GM18867 (cell line): ENCODE measurements at regions not wholly inside any gene's neighbourhood (a gene's known extent, or its start where the extent isn't known, plus 50 kb on each side); places are given as distances from the start of the nearest gene placed in this dataset.

Experiments used
- ATAC-seq: cut with Tn5 transposase; IDR thresholded peaks from one replicate; pipeline ENCODE4 v1.9.1; 2021; ENCODE audit warnings: mild to moderate bottlenecking, moderate library complexity; ENCODE audit not compliant: unreplicated experiment

DNA sequence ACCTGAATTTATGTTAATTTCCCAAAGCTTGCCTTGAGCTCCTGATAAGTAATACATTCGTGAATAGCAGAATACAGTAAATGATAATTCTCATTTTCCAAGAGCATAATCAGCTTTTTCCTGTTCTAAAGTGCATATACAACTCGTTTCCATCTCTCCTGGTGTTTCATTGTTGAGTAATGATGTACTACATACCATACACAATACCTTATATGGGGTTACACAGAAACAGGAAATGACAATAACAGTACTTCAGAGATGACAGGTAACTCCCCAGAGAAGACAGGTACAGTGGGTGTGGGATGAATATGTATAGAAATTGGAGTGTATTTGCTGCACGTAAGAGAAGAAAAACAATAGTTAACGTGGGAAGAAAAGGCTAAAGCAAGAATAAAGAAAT is 287.1 kb downstream of the TENT4A start:
- ATAC-seq, result no peak

DNA sequence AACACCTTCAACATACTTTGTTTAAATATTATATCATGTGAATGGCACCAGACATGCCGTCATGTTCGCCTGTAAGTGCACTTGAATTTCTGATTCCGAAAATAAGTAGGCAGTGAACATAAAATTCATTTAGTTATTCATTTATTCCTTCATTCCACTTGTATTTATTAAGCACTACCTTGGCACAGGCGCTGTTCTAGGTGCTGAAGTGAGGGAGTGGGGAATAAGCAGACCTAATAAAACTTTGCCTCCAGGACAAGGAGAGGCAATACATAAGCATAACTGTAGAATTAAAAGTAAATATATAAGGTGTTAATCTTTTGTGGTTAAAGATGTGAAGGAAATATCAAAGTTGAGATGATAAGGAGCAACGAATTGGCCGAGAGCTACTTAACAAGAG is 297.4 kb downstream of the TENT4A start:
- no peak for ATAC-seq

DNA sequence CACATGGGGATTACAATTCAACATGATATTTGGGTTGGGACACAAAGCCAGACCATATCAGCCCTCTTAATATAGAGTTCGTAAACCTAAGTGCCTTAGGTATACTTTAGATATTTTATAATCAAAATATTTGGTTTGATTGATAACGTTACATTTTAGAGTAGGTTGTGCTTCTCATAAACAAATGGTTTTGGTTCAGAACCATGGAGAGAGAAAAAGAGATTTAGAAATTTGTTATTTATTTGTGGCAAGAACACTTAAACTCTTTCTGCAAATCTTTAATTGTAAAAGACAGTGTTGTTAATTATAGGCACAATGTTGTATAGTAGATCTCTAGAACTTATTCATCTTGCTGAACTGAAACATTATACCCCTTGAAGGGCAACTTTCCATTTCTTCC is 298.8 kb downstream of the TENT4A start:
- no peak for ATAC-seq

DNA sequence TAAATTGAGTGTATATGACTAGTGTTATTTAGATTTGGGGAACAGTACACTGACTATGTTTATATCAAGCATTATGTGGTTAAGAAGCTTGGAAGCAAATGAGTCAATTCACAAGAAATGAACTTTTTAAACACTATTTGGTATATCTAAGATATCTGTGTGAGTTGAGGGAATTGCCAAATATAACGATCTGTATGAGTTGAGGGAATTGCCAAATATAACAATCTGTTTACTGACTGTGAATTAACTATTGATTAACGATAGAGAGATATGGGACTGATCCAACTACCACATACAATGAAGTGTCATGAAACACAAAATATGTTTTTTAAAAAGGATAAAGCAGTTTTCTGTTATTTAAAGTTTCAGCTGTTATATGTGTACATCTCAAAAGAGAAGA is 301.4 kb downstream of the TENT4A start:
- ATAC-seq, result no peak

DNA sequence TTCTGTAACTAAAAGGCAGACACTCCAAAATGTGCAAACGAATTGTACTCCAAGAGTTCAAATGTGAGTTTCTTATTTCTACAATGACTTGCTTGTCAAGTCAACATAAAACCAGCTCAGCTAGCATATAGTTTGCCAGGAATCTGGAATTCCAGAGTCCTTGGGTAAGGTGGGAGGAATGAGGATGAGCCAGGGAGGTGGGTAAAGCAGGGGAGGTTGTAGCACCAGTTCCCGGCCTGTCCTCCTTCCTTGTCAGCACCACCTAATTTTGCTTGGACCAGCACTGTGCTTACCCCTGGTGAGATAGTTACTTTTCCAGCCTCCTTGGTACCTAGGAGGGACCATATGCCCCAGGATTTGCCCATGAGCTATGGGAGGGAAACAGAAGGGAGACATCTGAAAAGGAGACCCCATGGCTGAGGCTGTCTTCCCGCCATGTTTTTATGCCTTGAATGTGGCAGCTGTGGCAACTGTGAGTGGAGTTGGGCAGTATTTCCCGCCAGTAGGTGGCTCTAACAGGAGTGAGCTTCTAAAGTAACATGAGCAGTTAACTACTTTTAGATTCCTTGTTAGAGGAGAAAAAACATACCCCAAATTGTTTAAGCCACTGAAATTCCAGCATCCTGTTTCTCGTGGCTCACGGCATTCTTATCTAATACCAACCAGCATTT is 302.5 kb downstream of the TENT4A start:
- ATAC-seq, result no peak

DNA sequence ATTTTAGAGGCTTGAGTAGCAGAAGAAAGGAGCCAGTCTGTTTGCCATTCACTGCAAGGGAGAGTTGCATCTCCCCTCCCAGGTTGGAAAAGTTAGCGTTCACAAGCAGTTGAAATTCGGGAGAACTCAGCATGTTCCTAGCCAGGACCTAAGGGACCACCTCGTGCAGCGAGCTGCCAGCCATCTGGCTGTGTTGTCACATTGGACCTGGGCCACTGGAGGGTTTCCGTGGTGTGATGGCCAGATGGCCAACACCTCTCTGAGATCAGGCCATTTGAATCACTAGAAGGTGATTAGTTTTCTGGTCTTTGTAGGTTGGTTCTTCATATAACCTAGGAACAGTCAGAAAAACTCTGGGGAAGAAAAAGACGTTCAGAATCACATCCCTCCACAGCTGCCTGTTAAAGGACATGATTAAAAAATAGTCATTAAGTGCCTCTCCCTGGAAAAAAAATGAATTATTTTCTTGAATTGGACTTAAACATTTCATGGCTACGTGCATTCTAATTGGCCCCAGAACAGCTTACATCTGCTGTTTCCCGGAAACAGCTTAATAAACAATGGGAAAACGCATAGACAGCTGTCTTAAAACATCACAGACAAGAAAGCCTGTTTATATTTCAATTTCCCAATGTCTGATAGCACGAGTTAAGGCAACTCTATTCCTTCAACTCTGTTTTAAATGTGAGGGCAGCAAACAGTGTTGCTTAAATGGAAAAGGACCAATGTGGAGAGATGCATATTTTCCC is 303.9 kb downstream of the TENT4A start:
- no peak for ATAC-seq

DNA sequence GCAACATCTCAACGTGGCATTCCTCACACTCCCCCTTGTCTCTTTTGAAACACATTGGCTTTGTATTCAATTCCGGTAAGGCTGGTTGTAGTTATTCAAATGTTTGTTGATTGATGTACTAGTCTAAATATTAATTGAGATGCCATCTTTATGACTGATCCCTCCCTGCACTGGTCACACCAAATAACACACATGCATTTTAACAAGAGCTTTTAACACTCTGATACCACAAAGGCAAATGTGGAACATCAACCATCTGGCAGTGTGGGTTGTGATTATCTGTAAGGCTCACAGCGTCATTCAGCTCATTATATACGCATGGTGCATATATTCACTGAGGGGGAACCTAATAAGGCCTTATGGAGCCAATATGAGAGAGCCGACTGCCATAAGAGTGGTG is 305.0 kb downstream of the TENT4A start:
- no peak for ATAC-seq

DNA sequence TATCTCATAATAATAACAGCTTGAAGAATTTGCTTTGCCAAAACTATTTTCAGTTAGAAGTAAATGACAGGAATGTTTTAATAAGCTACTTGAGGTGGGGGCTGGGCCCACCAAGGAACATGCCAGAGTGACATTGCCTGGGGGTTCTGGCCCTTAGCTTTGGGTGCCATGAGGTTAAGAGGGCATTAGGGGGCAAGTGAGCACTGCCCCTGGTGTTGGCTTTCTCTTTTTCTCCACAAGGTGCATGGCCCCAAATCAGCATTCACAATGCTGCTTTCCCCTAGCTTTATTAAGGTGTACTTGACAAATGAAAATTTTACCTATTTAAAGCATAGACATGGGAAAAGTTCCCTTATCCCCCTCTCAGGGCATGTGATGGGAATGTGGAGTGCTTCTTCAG is 305.4 kb downstream of the TENT4A start:
- no peak for ATAC-seq

DNA sequence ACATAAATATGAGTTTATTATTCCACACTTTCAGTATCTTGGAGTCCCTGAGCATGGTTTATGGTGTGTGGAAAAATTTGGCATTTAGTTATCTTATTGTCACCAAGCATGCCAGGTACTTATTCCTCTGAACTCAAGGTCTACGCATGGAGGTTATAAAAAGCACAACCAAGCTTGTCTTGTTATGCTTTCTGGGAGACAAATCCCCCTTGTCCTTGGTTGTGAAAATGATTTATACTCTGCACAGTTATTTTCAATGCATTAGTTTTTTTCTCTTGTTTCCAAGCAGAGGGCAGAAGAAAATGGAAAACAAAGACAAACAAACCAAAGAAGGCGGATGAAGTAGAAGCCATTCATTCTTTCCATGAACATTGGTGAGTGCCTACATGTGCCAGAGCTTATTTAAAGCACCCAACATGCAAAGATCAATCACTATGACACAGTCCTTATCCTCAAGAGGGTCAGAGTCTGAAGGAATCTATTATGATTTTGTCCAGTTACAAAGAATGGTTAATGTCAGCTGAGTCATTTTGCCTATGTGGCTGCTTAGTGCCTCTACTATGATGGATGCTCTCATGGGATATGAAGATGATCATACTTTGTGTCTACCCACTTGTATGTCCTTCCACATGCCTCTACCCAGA is 323.1 kb downstream of the TENT4A start:
- no peak for ATAC-seq

DNA sequence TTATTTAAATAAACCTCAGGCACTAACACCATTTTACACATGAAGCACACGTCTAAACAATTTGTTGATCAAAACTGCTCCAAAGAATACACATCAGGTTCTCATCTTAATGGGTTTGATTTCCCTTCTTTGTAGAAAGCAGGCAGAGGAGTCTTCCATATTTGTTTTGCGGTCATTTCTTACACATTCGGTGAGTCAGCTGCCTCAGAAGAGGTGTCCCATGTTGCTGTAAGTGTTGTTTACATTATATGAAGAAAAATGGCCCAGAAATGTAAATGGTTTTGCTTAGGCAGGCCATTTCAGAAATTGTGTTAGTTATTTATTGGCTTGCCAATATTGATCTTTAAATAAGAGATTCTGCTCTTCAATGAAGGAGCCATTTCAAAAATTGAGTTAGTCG is 325.8 kb downstream of the TENT4A start:
- no peak for ATAC-seq

DNA sequence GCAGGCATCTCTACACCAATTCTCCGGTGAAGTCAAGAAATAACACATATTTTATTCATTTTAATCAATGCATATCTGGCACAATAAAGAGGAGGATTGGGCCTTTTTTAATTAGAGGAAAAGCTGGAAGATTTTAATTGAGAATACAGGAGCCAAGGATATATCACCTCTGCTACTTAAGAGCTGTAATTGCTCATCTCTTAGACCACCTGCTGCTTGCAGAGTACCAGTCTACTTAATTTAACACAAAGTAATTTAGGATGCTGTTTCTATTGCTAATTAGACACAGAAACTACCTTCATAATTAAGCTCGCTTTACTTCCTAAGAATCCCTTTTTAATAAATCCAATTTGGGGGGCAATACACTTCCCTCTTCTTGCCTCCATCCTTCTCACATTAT is 326.9 kb downstream of the TENT4A start:
- no peak for ATAC-seq

DNA sequence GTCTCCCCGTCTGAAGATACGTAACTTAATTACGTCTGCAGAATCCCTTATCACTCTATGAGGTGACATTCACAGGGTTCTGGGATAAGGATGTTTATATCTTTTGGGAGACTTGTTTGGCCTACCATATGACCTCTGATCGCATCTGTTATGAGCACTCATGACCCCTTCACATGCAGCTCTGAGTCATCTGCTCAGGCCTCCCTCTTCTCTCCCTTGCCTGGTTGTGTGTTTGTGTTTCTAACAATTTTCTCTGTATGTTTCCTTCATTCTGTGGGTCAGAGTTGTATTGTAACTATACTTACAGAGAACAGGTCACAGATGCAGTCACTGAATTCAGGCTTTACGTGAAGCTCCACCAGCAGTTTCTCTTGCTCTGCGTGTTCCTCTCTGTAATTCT is 330.6 kb downstream of the TENT4A start:
- no peak for ATAC-seq

DNA sequence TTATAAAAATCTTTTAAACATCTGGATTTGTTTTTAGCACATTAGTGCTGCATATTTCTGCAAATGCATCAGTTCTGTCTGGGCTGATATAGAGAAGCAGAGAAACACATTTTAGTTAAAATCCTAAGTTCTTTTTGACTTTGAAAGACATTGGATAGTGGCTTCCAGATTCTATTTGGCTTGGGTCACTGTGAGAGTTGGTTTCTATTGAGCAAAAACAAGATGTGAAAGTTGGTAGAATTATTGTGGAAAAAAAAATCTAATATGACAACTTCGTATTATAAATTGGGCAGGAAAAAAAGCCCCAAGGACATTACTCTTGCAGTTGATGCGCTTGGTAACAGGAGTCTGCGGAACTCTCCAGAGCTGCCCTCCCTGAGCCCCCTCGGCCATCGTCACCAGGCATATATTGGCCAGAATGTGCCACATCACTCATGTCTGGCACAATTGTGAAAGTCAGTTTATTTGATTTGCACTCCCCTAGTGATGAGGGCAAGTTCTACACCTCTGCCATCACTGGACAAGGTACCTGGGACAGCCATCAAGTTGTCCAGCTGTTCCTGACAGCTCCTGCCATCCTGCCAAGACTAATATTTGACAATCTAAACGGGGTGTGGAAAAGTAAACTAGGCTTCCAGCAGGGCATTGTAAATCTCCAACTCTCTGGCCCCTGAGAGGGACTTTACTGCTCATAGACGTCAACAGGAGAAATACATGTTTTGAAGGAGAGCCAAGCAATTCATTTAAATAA is 334.5 kb downstream of the TENT4A start:
- no peak for ATAC-seq

DNA sequence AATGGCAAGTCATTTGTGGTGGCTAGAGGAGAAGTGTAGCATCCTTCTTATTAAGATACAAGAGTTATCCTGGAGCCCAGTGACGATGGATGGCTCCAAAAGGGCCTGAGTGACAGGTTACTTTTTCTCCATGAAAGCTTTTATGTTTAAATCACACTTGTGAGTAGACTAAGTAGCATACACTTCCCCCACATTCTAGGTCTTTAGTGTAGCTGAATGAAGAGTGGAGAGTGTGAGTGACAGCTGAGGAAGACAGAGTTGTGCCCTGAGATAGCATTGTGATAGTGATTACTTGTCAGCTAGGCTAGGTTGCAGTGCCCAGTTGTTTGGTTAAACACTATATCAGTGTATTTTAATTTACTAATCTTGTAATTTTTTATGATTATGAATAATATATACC is 337.8 kb downstream of the TENT4A start:
- ATAC-seq, result no peak

DNA sequence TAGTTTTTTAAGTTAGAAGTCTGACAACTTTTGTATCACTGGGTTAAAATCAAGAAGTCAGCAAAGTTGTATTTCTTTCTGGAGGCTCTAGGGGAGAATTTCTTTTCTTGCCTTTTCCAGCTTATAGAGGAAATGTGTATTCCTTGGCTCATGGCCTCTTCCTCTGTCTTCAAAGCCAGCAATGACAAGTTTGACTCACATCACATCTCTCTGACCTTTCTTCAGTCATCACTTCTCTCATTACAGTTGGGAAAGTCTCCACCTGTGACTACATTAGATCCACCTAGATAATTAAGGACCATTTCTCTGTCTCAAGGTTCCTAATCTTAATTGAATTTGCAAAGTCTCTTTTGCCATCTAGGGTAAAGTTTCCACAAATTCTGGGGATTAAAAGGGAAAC is 339.9 kb downstream of the TENT4A start:
- no peak for ATAC-seq

DNA sequence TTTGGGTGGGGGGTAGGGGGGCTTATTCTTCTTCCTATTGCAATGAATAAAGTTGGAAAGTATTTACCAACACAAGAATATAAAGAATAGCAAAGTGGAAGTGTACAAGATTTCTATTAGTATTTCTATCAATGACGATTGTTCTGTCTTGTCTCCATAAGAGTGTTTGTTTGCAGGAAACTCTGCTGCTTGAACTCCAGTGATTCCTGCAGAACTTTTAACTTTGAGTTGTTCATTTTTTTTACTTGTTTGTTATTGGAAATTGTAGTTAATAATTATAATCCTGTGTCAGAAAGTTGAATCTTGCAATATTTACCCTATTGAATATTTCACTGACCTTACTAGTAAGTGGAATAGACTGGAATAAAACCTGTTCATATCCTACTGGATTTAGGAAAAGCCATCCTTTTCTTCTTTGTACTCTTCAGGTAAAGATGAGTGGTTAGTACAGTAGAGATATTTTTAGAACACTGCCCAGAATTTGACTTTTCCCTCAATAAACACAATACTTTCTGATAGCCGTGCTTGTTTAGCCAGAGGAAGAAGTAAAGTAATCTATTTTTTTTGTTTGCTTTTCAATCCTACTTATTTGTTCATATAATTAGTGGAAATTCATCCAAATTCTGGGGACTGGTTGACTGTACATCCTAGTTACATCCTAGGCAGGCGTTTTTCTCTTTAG is 340.4 kb downstream of the TENT4A start:
- ATAC-seq, result no peak

DNA sequence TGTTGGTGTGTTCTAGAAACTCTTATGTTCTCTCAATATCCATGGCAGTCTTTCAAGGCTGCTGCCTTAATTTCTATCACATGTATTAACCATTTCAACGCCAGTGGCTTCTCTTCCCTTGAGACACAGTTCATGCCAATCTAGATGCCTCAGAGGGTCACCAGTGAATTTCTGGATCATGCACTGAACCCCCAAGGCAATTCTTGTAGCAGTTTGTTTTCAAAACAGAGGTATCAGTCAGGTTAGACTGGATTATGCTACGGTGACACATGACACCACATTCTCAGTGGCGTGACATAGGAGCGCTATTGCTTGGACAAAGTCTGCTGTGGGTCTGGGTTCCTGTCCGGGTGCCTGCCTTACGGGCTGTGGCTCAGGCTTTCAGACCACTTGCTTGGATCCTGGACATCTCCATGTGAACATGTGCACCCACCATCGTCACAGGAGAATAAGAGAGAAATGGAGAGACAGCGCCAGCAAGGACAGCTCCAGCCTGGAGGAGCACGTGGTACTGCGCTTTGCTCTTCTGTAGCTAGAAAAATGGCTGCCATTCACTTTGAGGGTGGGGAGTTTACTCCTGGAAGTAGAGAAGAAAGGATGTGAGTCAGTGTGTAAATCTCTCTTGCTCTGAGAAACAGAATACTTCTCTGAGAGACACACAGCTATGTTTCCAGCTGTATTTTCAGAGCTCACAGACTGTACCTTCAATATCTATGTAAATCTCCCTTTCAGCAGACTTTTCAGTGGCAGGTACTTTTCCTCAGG is 329.3 kb upstream of the ADCY2 start:
- no peak for ATAC-seq

DNA sequence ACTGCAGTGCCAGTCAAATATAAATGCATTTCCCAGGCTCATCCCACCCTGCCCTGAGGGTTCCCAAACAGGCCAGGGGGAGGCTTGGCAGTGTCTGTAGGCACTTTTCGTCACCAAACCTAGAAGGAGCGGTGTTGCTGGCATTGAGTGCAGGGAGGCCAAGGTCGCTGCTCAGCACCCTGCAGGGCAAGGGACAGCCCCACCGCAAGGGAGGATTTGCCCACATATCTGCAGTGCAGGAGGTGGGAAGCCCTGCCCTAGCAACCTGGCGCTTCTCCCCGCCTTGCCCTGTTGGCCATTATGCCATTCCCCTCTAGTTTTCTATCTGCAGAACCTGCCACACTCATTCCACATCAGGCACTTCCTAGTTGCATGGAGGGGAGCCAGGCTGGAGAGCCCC is 327.8 kb upstream of the ADCY2 start:
- ATAC-seq, result no peak

DNA sequence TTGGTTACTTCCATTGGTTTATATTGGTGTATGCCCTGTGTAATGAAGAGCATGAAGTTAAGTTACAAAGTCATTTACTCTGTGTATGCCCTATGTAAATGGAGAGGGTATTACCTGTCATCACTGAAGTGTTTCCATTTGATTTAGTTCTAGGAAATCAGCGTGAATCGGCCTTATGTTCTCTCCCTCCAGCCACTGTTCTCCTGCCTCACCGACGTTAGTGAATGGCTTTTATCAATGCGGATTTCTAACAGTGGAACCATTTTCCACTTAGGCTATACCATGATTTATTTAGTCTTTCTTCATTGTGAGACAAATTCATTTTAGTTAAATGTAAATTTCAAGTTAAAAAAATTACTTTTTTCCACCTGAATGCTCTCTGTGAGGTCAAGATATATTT is 327.0 kb upstream of the ADCY2 start:
- no peak for ATAC-seq

DNA sequence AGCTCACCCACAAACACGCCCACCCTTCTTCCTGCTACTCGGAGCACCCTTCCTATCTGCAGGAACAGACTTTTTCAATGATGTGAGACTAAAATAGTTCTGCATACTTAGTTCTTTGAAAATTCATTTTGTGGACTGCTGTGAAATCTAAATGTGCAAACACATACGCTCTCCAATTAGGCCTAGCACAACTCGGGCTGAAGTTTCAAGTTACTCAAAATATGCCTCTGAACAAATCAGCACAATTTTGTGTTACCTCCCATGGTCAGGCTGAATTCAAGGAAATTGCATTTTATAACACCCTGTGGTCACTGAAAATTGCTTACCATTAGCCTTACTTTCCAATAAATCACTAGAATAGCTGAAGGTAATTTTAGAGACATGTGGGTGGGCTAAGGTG is 323.8 kb upstream of the ADCY2 start:
- no peak for ATAC-seq
